ENCODE measurements at regions not wholly inside any gene's neighbourhood (a gene's known extent, or its start where the extent isn't known, plus 50 kb on each side); places are given as distances from the start of the nearest gene placed in this dataset.

- H4K20me1 ChIP-seq (ENCODE audit: insufficient read depth, low read length): no peaks in the 10 kb centered on the region
- ChIA-PET CTCF (interaction anchor here (1.3 kb wide), 1 partner anchor 12 kb away, joined by 3 read pairs; no protein-coding TSS in a partner anchor), POLR2A (ENCODE audit: unreplicated experiment) (no interaction called here)
- H3K9ac ChIP-seq (ENCODE audit: low read depth, low read length): no peak overlapping the region
- no peaks in the 10 kb centered on the region for H3K27me3 ChIP-seq (ENCODE audit: control insufficient read depth, insufficient read depth, low read length)
- H4K8ac ChIP-seq (ENCODE audit: low read depth in 2 of 2, low read length in 2 of 2): no peak overlapping the region
- intact Hi-C loops (cut with micrococcal nuclease): loop anchor here (5.0 kb wide), 1 partner anchor 366 kb away; no protein-coding TSS in a partner anchor
- no peaks in the 10 kb centered on the region for H3K79me1 ChIP-seq (ENCODE audit: low read depth in 1 of 2, low read length in 2 of 2)
- no peak overlapping the region for H3K4me3 ChIP-seq (ENCODE audit: insufficient read depth, low read depth, low read length)
- in situ Hi-C loops (cut with MboI; ENCODE audit: low sequenced_read_pairs): loop anchor here (25.0 kb wide), 1 partner anchor 726 kb away; the partner anchor contains the start of gene C7
- no peak overlapping the region for H2AK5ac ChIP-seq (ENCODE audit: low read depth, low read length)
- no peaks in the 10 kb centered on the region for H3K9me3 ChIP-seq (ENCODE audit: control insufficient read depth, insufficient read depth, low read length)
- DNase-seq (no peak), ATAC-seq (ENCODE audit: low read depth) (no peak)
- WGBS, 2 experiments (ENCODE audit: extremely low coverage in 2 of 2, insufficient read length in 1 of 2): no CpG with 5 or more reads among the region's 4 CpGs
- H3K56ac ChIP-seq (ENCODE audit: extremely low read depth, insufficient read depth, low read length): no peak overlapping the region
- TF ChIP-seq BHLHE40 (IDR thresholded peaks at IDR 0.05; ENCODE audit: low read depth, low read length): no peak
- no peak for TF ChIP-seq RAD21 (IDR thresholded peaks at IDR 0.05; ENCODE audit: low read length)
- TF ChIP-seq, protein P1, sequence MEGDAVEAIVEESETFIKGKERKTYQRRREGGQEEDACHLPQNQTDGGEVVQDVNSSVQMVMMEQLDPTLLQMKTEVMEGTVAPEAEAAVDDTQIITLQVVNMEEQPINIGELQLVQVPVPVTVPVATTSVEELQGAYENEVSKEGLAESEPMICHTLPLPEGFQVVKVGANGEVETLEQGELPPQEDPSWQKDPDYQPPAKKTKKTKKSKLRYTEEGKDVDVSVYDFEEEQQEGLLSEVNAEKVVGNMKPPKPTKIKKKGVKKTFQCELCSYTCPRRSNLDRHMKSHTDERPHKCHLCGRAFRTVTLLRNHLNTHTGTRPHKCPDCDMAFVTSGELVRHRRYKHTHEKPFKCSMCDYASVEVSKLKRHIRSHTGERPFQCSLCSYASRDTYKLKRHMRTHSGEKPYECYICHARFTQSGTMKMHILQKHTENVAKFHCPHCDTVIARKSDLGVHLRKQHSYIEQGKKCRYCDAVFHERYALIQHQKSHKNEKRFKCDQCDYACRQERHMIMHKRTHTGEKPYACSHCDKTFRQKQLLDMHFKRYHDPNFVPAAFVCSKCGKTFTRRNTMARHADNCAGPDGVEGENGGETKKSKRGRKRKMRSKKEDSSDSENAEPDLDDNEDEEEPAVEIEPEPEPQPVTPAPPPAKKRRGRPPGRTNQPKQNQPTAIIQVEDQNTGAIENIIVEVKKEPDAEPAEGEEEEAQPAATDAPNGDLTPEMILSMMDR (conservative IDR thresholded peaks at IDR 0.05; ENCODE audit: low read depth, low read length): 0 out of 2 replicates have a peak, but pooled peaks have one; percentile 28
- peak; percentile 28; the same call in 1 of the 2 replicates for TF ChIP-seq SMC3 (IDR thresholded peaks at IDR 0.05; ENCODE audit: low read depth, low read length)
- no peak overlapping the region for H2BK15ac ChIP-seq (ENCODE audit: low read depth, low read length)
- H2AFZ ChIP-seq (replicated peaks; ENCODE audit: low read length, poor library complexity): no peak overlapping the region
- H3K14ac ChIP-seq (replicated peaks; ENCODE audit: low read depth, low read length): no peak overlapping the region
- no TSS peak for BruUV-seq (replicated peaks)
- H2BK5ac ChIP-seq (ENCODE audit: low read depth, low read length, poor library complexity, severe bottlenecking): no peak overlapping the region
- H3K18ac ChIP-seq (ENCODE audit: low read depth, low read length): no peak overlapping the region
- no peak overlapping the region for H3K23ac ChIP-seq (ENCODE audit: low read depth, low read length)
- no peaks in the 10 kb centered on the region for H3K36me3 ChIP-seq (ENCODE audit: control insufficient read depth, insufficient read depth, low read length)
- H4K91ac ChIP-seq (ENCODE audit: insufficient read depth, low read depth, low read length): no peak overlapping the region
- no peak overlapping the region for H3K27ac ChIP-seq (ENCODE audit: insufficient read depth, low read length)
- H4K5ac ChIP-seq (ENCODE audit: low read depth, low read length): no peak overlapping the region
- dilution Hi-C loops (cut with HindIII; ENCODE audit: low sequenced_read_pairs, unreplicated experiment): no loop called here
- H2BK20ac ChIP-seq (ENCODE audit: low read depth, low read length): no peak overlapping the region
- no peak overlapping the region for H3K4ac ChIP-seq (ENCODE audit: low read depth, low read length)
- H3K4me2 ChIP-seq (ENCODE audit: low read depth, low read length): no peak overlapping the region
- H2AK9ac ChIP-seq (replicated peaks; ENCODE audit: low read depth, low read length, poor library complexity): no peak overlapping the region
- H3K4me1 ChIP-seq (ENCODE audit: control insufficient read depth, insufficient read depth, low read length): no peaks in the 10 kb centered on the region
- no peak overlapping the region for H2BK120ac ChIP-seq (ENCODE audit: low read depth, low read length)
- H3K9me1 ChIP-seq (ENCODE audit: insufficient read depth, low read length): no peaks in the 10 kb centered on the region
These were observed 127.5 kb upstream of the PLCXD3 start for GRCh38 chr5:41637869-41638268.
